IMR-90 (cell line): ENCODE measurements at regions not wholly inside any gene's neighbourhood (a gene's known extent, or its start where the extent isn't known, plus 50 kb on each side); places are given as distances from the start of the nearest gene placed in this dataset.

Source experiments
- ATAC-seq: fragments of 200-7000 bp; cut with Tn5 transposase; 2 replicates; pipeline ENCODE4 v1.9.1; 2020; ENCODE audit warnings: low read depth, mild to moderate bottlenecking, moderate library complexity
- BruUV-seq: library from RNA; stranded (reverse); fragments of 400-500 nt; replicated peaks from 2 replicates; lab custom pipeline; 2021; lab: Mats Ljungman, UMichigan
- CTCF ChIA-PET: fragments of 300-600 bp; formaldehyde crosslinking; extraction: SDS; loops from one replicate; lab custom pipeline; 2021; ENCODE audit warnings: antibody characterized with exemption; lab: Yijun Ruan, JAX
- POLR2A ChIA-PET: fragments of 300-600 bp; sonication (Branson Sonifier 250); formaldehyde crosslinking; loops from one replicate; lab custom pipeline; 2022; ENCODE audit warnings: antibody characterized with exemption; ENCODE audit not compliant: unreplicated experiment; lab: Charles Lee
- DNase-seq: peaks from one replicate; pipeline ENCODE4 v3.0.0; 2013
- H2AFZ ChIP-seq: replicated peaks from 2 replicates; pipeline ENCODE3; 2013; ENCODE audit warnings: low read length, mild to moderate bottlenecking; ENCODE audit not compliant: poor library complexity
- H2AK5ac ChIP-seq: 2 replicates; pipeline ENCODE4 v1.6.1; 2013; ENCODE audit warnings: low read depth, low read length, inconsistent platforms
- H2AK9ac ChIP-seq: replicated peaks from 2 replicates; pipeline ENCODE3; 2013; ENCODE audit warnings: mild to moderate bottlenecking, low read depth, low read length, moderate library complexity; ENCODE audit not compliant: poor library complexity
- H2BK120ac ChIP-seq: 2 replicates; pipeline ENCODE4 v1.6.1; 2013; ENCODE audit warnings: low read depth, low read length, inconsistent platforms
- H2BK15ac ChIP-seq: 3 replicates; pipeline ENCODE4 v1.6.1; 2013; ENCODE audit warnings: low read depth, low read length, inconsistent platforms
- H2BK20ac ChIP-seq: 2 replicates; pipeline ENCODE4 v1.6.1; 2013; ENCODE audit warnings: low read depth, mild to moderate bottlenecking, inconsistent platforms, low read length, moderate library complexity
- H2BK5ac ChIP-seq: 2 replicates; pipeline ENCODE4 v1.6.1; 2013; ENCODE audit warnings: mild to moderate bottlenecking, low read depth, low read length, inconsistent platforms; ENCODE audit not compliant: poor library complexity, severe bottlenecking
- H3K14ac ChIP-seq: replicated peaks from 2 replicates; pipeline ENCODE4 v1.6.1; 2013; ENCODE audit warnings: low read depth, low read length, inconsistent platforms
- H3K18ac ChIP-seq: 2 replicates; pipeline ENCODE4 v1.6.1; 2013; ENCODE audit warnings: low read depth, low read length, control low read depth
- H3K23ac ChIP-seq: 2 replicates; pipeline ENCODE4 v1.6.1; 2013; ENCODE audit warnings: low read depth, low read length, inconsistent platforms
- H3K27ac ChIP-seq: 2 replicates; pipeline ENCODE4 v1.5.1; 2013; ENCODE audit warnings: mild to moderate bottlenecking, control low read depth, low read length; ENCODE audit not compliant: insufficient read depth
- H3K27me3 ChIP-seq: 2 replicates; pipeline ENCODE4 v1.6.1; 2013; ENCODE audit warnings: low read length; ENCODE audit not compliant: control insufficient read depth, insufficient read depth
- H3K36me3 ChIP-seq: 2 replicates; pipeline ENCODE4 v1.6.1; 2013; ENCODE audit warnings: low read length, mixed read lengths; ENCODE audit not compliant: control insufficient read depth, insufficient read depth
- H3K4ac ChIP-seq: 2 replicates; pipeline ENCODE4 v1.6.1; 2013; ENCODE audit warnings: low read depth, low read length, inconsistent platforms
- H3K4me1 ChIP-seq: 2 replicates; pipeline ENCODE4 v1.6.1; 2013; ENCODE audit warnings: low read length, mixed read lengths; ENCODE audit not compliant: control insufficient read depth, insufficient read depth
- H3K4me2 ChIP-seq: 2 replicates; pipeline ENCODE4 v1.6.1; 2013; ENCODE audit warnings: low read depth, mild to moderate bottlenecking, control low read depth, low read length, moderate library complexity
- H3K4me3 ChIP-seq: 2 replicates; pipeline ENCODE4 v1.5.1; 2013; ENCODE audit warnings: low read depth, mild to moderate bottlenecking, control low read depth, low read length, moderate library complexity; ENCODE audit not compliant: insufficient read depth
- H3K56ac ChIP-seq: 2 replicates; pipeline ENCODE4 v1.6.1; 2013; ENCODE audit warnings: low read length, inconsistent platforms; ENCODE audit not compliant: insufficient read depth; ENCODE audit errors: extremely low read depth
- H3K79me1 ChIP-seq, 2 experiments: 2 replicates each; pipeline ENCODE4 v1.6.1; 2013; ENCODE audit warnings: low read length in 2 of 2, inconsistent platforms in 1 of 2, low read depth in 1 of 2
- H3K9ac ChIP-seq: 2 replicates; pipeline ENCODE4 v1.6.1; 2013; ENCODE audit warnings: low read depth, low read length, control low read depth
- H3K9me1 ChIP-seq: 2 replicates; pipeline ENCODE4 v1.6.1; 2013; ENCODE audit warnings: low read length, inconsistent platforms; ENCODE audit not compliant: insufficient read depth
- H3K9me3 ChIP-seq: 2 replicates; pipeline ENCODE4 v1.6.1; 2013; ENCODE audit warnings: low read length; ENCODE audit not compliant: control insufficient read depth, insufficient read depth
- H4K20me1 ChIP-seq: 2 replicates; pipeline ENCODE4 v1.6.1; 2013; ENCODE audit warnings: low read length, inconsistent platforms; ENCODE audit not compliant: insufficient read depth
- H4K5ac ChIP-seq: 2 replicates; pipeline ENCODE4 v1.6.1; 2013; ENCODE audit warnings: mild to moderate bottlenecking, low read depth, low read length, control low read depth
- H4K8ac ChIP-seq, 2 experiments: 2 replicates each; pipeline ENCODE4 v1.6.1; 2013; ENCODE audit warnings: low read depth in 2 of 2, low read length in 2 of 2, control low read depth in 1 of 2, inconsistent platforms in 1 of 2
- H4K91ac ChIP-seq: 2 replicates; pipeline ENCODE4 v1.6.1; 2013; ENCODE audit warnings: low read depth, low read length, inconsistent platforms; ENCODE audit not compliant: insufficient read depth
- CHD1 ChIP-seq: IDR thresholded peaks from 2 replicates; pipeline ENCODE4 v1.6.1; 2012; ENCODE audit warnings: low read depth, low read length, improper control_type of control experiment
- MAZ ChIP-seq: IDR thresholded peaks from 2 replicates; pipeline ENCODE4 v1.6.1; 2012; ENCODE audit warnings: low read depth, mild to moderate bottlenecking, low read length, improper control_type of control experiment, moderate library complexity, borderline replicate concordance
- RAD21 ChIP-seq: IDR thresholded peaks from 2 replicates; pipeline ENCODE4 v1.6.1; 2012; ENCODE audit warnings: low read length, improper control_type of control experiment
- RFX5 ChIP-seq: IDR thresholded peaks from 2 replicates; pipeline ENCODE4 v1.8.0; 2012; ENCODE audit warnings: low read depth, mild to moderate bottlenecking, low read length, moderate library complexity
- WGBS, 2 experiments: methylation state at CpG; one replicate each; pipeline versions ENCODE4 v1.1.5 to v1.1.7; 2013; ENCODE audit warnings: missing lambda C conversion rate in 2 of 2; ENCODE audit not compliant: insufficient read length in 1 of 2; ENCODE audit errors: extremely low coverage in 2 of 2; 5-methylcytosine and 5-hydroxymethylcytosine counted together
- dilution Hi-C: fragments of 300-500 bp; cut with HindIII; formaldehyde crosslinking; loops from one replicate; pipeline ENCODE4 v1.14.3; 2018; ENCODE audit warnings: low sequenced_read_pairs; ENCODE audit not compliant: unreplicated experiment
- in situ Hi-C: fragments of 300-500 bp; cut with MboI; formaldehyde crosslinking; loops from 3 replicates; pipeline ENCODE4 v1.14.3; 2019; ENCODE audit warnings: low sequenced_read_pairs, inconsistent platforms, mixed read lengths
- intact Hi-C: fragments of 100-400 bp; cut with micrococcal nuclease; formaldehyde crosslinking; loops from 2 replicates; pipeline ENCODE4 v1.10.0; 2022

- Histone ChIP-seq H3K18ac (no peak overlapping the region), H2AK5ac (no peak overlapping the region), H3K4me3 (no peak overlapping the region), H3K36me3 (no peaks in the 10 kb centered on the region), H2AK9ac (no peak overlapping the region), H3K56ac (no peak overlapping the region), H3K9me3 (no peaks in the 10 kb centered on the region), H3K4me2 (no peak overlapping the region), H2BK15ac (no peak overlapping the region), H4K20me1 (no peaks in the 10 kb centered on the region), H2BK20ac (no peak overlapping the region), H2BK120ac (no peak overlapping the region), H3K23ac (no peak overlapping the region), H3K9ac (no peak overlapping the region), H3K27ac (no peak overlapping the region), H2AFZ (no peak overlapping the region), H4K5ac (no peak overlapping the region), H3K14ac (no peak overlapping the region), H3K27me3 (peaks cover 21% of the 10 kb centered on the region), H3K4me1 (no peaks in the 10 kb centered on the region), H2BK5ac (no peak overlapping the region), H3K9me1 (no peaks in the 10 kb centered on the region), H4K91ac (no peak overlapping the region), H3K79me1 (no peaks in the 10 kb centered on the region), H4K8ac (no peak overlapping the region), H3K4ac (no peak overlapping the region)
- no peak for TF ChIP-seq RFX5
- TF ChIP-seq CHD1: no peak
- no peak for TF ChIP-seq MAZ
- no peak for TF ChIP-seq RAD21
- BruUV-seq: no TSS peak
- intact Hi-C loops (no loop called here), in situ Hi-C loops (loop anchor here (25.0 kb wide), 1 partner anchor 838 kb away; no protein-coding TSS in a partner anchor), dilution Hi-C loops (no loop called here)
- ChIA-PET CTCF (no interaction called here), POLR2A (no interaction called here)
- 81% methylated on average over 11 of the region's 23 CpGs; no CpG with 5 or more reads in 1 of the 2 experiments for WGBS, 2 experiments
- ATAC-seq: no peak
- no peak for DNase-seq
Observed at GRCh38 chr15:31499953-31500765, 173.5 kb downstream of the KLF13 start.
